Spleen (tissue), 11 donors: ENCODE measurements at regions not wholly inside any gene's neighbourhood (a gene's known extent, or its start where the extent isn't known, plus 50 kb on each side); places are given as distances from the start of the nearest gene placed in this dataset.

ENCODE experiments used
- DNase-seq: peaks from one replicate; pipeline ENCODE4 v3.0.0-alpha.2; 2020
- H3K27ac ChIP-seq, 8 donors: fragments of 200-600 bp; sonication (generic) in 7 of 8; 1 replicate in 4 of 8; 2 replicates in 4 of 8; pipeline versions ENCODE4 v1.5.0 to v1.8.0; 2016 to 2021; ENCODE audit warnings: inconsistent platforms in 4 of 8, mild to moderate bottlenecking in 4 of 8, moderate library complexity in 1 of 8
- H3K27me3 ChIP-seq, 7 donors: fragments of 200-600 bp; sonication (generic) in 6 of 7; replicated peaks in 1 of 7; 1 replicate in 4 of 7; 2 replicates in 3 of 7; pipeline versions ENCODE4 v1.5.0 to v1.8.0; 2016 to 2021; ENCODE audit warnings: inconsistent platforms in 3 of 7, mild to moderate bottlenecking in 1 of 7
- H3K36me3 ChIP-seq, 6 donors: fragments of 200-600 bp; sonication (generic) in 5 of 6; 1 replicate in 4 of 6; 2 replicates in 2 of 6; pipeline versions ENCODE4 v1.5.0 to v1.8.0; 2016 to 2021; ENCODE audit warnings: inconsistent platforms in 2 of 6
- H3K4me1 ChIP-seq, 6 donors: fragments of 200-600 bp; sonication (generic) in 5 of 6; 1 replicate in 3 of 6; 2 replicates in 3 of 6; pipeline versions ENCODE4 v1.5.0 to v1.8.0; 2016 to 2021; ENCODE audit warnings: inconsistent platforms in 3 of 6
- H3K4me3 ChIP-seq, 8 donors: fragments of 200-600 bp; sonication (generic) in 7 of 8; 1 replicate in 4 of 8; 2 replicates in 4 of 8; pipeline versions ENCODE4 v1.5.0 to v1.8.0; 2016 to 2021; ENCODE audit warnings: inconsistent platforms in 4 of 8, mild to moderate bottlenecking in 4 of 8, moderate library complexity in 2 of 8
- H3K9me3 ChIP-seq, 8 donors: fragments of 200-600 bp; sonication (generic) in 7 of 8; 1 replicate in 4 of 8; 2 replicates in 4 of 8; pipeline versions ENCODE4 v1.5.0 to v1.8.0; 2016 to 2021; ENCODE audit warnings: inconsistent platforms in 4 of 8
- CTCF ChIP-seq, 11 experiments: fragments of 200-600 bp in 7 of 11; fragments of 450-650 bp in 4 of 11; sonication (generic) in 4 of 11; IDR thresholded peaks in 8 of 11; conservative IDR thresholded peaks in 3 of 11; 1 replicate in 7 of 11; 2 replicates in 4 of 11; pipeline versions ENCODE4 v1.4.0 to v1.8.0; 2016 to 2021; ENCODE audit warnings: antibody characterized with exemption in 11 of 11, inconsistent platforms in 4 of 11, mild to moderate bottlenecking in 1 of 11
- POLR2A ChIP-seq, 3 donors: fragments of 450-650 bp; IDR thresholded peaks; one replicate each; pipeline ENCODE4 v1.5.1; 2017; ENCODE audit warnings: antibody characterized with exemption in 3 of 3, mild to moderate bottlenecking in 1 of 3
- POLR2AphosphoS5 ChIP-seq, 3 donors: sonication (generic); formaldehyde crosslinking; IDR thresholded peaks; one replicate each; pipeline ENCODE4 v1.5.1; 2017; ENCODE audit warnings: antibody characterized with exemption in 3 of 3
- WGBS, 5 donors: extraction: QIAGEN DNeasy Blood & Tissue Kit in 3 of 5; methylation state at CpG; one replicate each; pipeline versions ENCODE4 v1.1.5 to v1.1.7; 2013 to 2018; 5-methylcytosine and 5-hydroxymethylcytosine counted together
- intact Hi-C: fragments of 100-400 bp; cut with DNase I; formaldehyde crosslinking; loops from one replicate; pipeline ENCODE4 v1.15.0; 2023; ENCODE audit warnings: low total_unique reads
- donor health status: healthy with polysubstance abuse.
- donor health status: DM: no; HTN: no; CAD: no; lungs with moderate emphysema.
- donor health status: DM: no; HTN: no; CAD: no.
- donor health status: Bipolar disorder and iron deficiency.
- donor health status: healthy.
- donor health status: DM: no; HTN: no; CAD: no.
- donor health status: DM: yes; HTN: yes; CAD: no.

- 91 to 96% (median 92%) methylated on average over 6 of the region's 6 CpGs for WGBS, 5 donors
- no peak for DNase-seq
These were observed 136.8 kb downstream of the TMA16 start for GRCh38 chr4:163631288-163631687.

DNA sequence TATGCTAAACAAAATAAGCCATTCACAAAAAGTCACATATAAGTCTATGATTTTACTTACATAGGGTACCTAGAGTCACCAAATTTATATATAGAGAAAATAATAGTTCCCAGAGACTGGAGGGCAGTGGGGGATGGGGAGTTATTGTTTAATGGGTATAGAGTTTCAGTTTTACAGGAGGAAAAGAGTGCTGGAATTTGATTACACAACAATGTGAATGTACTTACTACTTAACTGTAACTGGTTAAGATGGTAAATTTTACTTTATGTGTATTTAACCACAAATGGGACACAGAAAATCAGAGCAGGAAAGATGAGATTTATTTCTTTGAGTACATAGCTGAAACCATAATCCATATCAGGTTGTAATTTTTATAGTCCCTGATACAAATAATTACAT, 144.4 kb downstream of the TMA16 start:
- intact Hi-C loops: no loop called here
- DNase-seq: no peak

More at GRCh38 chr4:163631288-163631687, 136.8 kb downstream of the TMA16 start:
- Histone ChIP-seq H3K4me3 (no peak overlapping the region), H3K27me3 (no peaks in the 10 kb centered on the region), H3K36me3 (no peaks in the 10 kb centered on the region), H3K27ac (no peak overlapping the region), H3K4me1 (no peaks in the 10 kb centered on the region), H3K9me3 (peaks cover 0 to 4% (median 0%) of the 10 kb centered on the region in 8 donors)
- intact Hi-C loops: no loop called here
- TF ChIP-seq POLR2AphosphoS5 (IDR thresholded peaks at IDR 0.05) (no peak), POLR2A (IDR thresholded peaks at IDR 0.05) (no peak), CTCF (IDR thresholded peaks at IDR 0.05 in 8 of 11, conservative IDR thresholded peaks at IDR 0.05 in 3 of 11) (no peak)

DNA sequence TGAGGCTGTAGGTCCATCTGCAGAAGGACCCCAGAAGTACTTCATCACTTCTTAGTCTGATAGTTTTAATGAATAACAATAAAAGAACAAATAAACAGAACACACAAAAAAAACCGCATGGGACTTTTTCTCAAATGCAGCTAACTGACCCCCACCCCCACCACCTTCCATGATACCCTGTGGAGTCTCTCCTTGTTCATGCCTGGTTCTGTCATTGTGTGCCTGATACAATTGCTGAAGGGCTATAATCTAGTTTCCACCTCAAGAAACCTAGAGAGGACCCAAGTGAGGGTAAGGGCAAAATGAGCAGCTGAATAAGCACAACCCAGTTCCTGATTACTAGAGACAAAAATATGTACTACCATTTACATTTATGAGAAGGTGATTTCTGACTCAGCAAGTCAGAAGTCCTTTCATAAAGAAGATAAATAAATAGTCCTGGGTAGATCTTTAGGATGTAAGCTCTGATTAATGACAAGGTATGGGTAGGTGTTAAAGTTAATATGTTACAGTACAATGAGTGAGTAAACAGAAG, 155.1 kb downstream of the TMA16 start:
- H3K36me3 ChIP-seq: no peaks in the 10 kb centered on the region
- TF ChIP-seq POLR2A (IDR thresholded peaks at IDR 0.05): no peak
- H3K4me3 ChIP-seq: no peak overlapping the region
- peaks cover 0 to 8% (median 0%) of the 10 kb centered on the region in 6 donors for H3K4me1 ChIP-seq
- peaks cover 0 to 31% (median 25%) of the 10 kb centered on the region in 8 donors for H3K9me3 ChIP-seq
- intact Hi-C loops: no loop called here
- 86 to 91% (median 89%) methylated on average over 1 of the region's 1 CpG for WGBS, 5 donors
- no peaks in the 10 kb centered on the region for H3K27me3 ChIP-seq
- no peak for DNase-seq
- H3K27ac ChIP-seq: no peak overlapping the region

More for the DNA sequence above, 144.4 kb downstream of the TMA16 start:
- Histone ChIP-seq H3K27ac (no peak overlapping the region), H3K27me3 (no peaks in the 10 kb centered on the region), H3K9me3 (peaks cover 0 to under 1% (median 0%) of the 10 kb centered on the region in 8 donors), H3K4me1 (no peaks in the 10 kb centered on the region), H3K36me3 (no peaks in the 10 kb centered on the region), H3K4me3 (no peak overlapping the region)
- TF ChIP-seq CTCF (IDR thresholded peaks at IDR 0.05 in 8 of 11, conservative IDR thresholded peaks at IDR 0.05 in 3 of 11) (no peak), POLR2AphosphoS5 (IDR thresholded peaks at IDR 0.05) (no peak)

DNA sequence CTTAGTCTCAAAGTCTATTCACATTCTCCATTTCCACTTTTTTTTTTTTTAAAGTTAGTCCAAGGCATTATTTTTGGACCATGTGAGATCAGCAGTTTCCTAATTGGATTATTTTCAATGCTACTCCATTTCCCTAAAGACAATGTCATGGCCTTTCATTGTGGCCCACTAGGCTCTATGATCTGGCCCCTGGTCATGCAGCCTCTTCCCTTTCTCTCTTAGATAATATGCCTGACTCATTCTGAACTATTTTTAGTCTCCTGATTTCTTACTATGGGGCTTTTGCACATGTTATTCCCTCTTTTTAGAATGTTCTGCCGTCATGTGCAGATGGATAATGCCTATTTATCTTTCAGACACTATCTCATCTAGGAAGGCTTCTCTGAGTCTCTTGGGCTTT, 157.3 kb downstream of the TMA16 start:
- no peak overlapping the region for H3K4me3 ChIP-seq
- H3K27ac ChIP-seq: no peak overlapping the region
- intact Hi-C loops: no loop called here
- DNase-seq: no peak
- peaks cover 0 to 19% (median 7%) of the 10 kb centered on the region in 8 donors for H3K9me3 ChIP-seq
- TF ChIP-seq CTCF (IDR thresholded peaks at IDR 0.05 in 8 of 11, conservative IDR thresholded peaks at IDR 0.05 in 3 of 11) (no peak), POLR2A (IDR thresholded peaks at IDR 0.05) (no peak)
- H3K4me1 ChIP-seq: peaks cover 0 to 8% (median 0%) of the 10 kb centered on the region in 6 donors
- no peaks in the 10 kb centered on the region for H3K36me3 ChIP-seq
- no peaks in the 10 kb centered on the region for H3K27me3 ChIP-seq
- WGBS, 5 donors: 64 to 70% (median 70%) methylated on average over 1 of the region's 1 CpG

- no peak overlapping the region for H3K27ac ChIP-seq
- no peak for DNase-seq
- no peaks in the 10 kb centered on the region for H3K36me3 ChIP-seq
- peaks cover 0 to 8% (median 0%) of the 10 kb centered on the region in 6 donors for H3K4me1 ChIP-seq
- WGBS, 5 donors: 83 to 92% (median 85%) methylated on average over 2 of the region's 2 CpGs
- H3K9me3 ChIP-seq: peaks cover 0 to 21% (median 8%) of the 10 kb centered on the region in 8 donors
- intact Hi-C loops: no loop called here
- TF ChIP-seq POLR2A (IDR thresholded peaks at IDR 0.05) (no peak), POLR2AphosphoS5 (IDR thresholded peaks at IDR 0.05) (no peak), CTCF (IDR thresholded peaks at IDR 0.05 in 8 of 11, conservative IDR thresholded peaks at IDR 0.05 in 3 of 11) (no peak)
- H3K27me3 ChIP-seq: no peaks in the 10 kb centered on the region
- H3K4me3 ChIP-seq: no peak overlapping the region
These were observed 160.1 kb downstream of the TMA16 start for GRCh38 chr4:163654621-163655020.
